Left ventricle myocardium inferior (tissue), 1 donor: ENCODE measurements at regions not wholly inside any gene's neighbourhood (a gene's known extent, or its start where the extent isn't known, plus 50 kb on each side); places are given as distances from the start of the nearest gene placed in this dataset.
"Not testable (repeated sequence)": the region's sequence is repeated elsewhere in the genome, so short reads cannot be mapped to it uniquely, and the experiment has no call there.

ENCODE experiments used
- DNase-seq: peaks from one replicate; pipeline ENCODE4 v3.0.0-alpha.2; 2020
- H3K27ac ChIP-seq: fragments of 200-600 bp; replicated peaks from 2 replicates; pipeline ENCODE4 v1.8.0; 2021
- H3K27me3 ChIP-seq: fragments of 200-600 bp; 2 replicates; pipeline ENCODE4 v1.8.0; 2021; ENCODE audit warnings: low read depth
- H3K36me3 ChIP-seq: fragments of 200-600 bp; 2 replicates; pipeline ENCODE4 v1.8.0; 2021
- H3K4me1 ChIP-seq: fragments of 200-600 bp; 2 replicates; pipeline ENCODE4 v1.8.0; 2021
- H3K4me3 ChIP-seq: fragments of 200-600 bp; 2 replicates; pipeline ENCODE4 v1.8.0; 2021; ENCODE audit warnings: mild to moderate bottlenecking, moderate library complexity
- H3K9me3 ChIP-seq: fragments of 200-600 bp; replicated peaks from 2 replicates; pipeline ENCODE4 v1.8.0; 2021
- intact Hi-C: fragments of 100-400 bp; cut with micrococcal nuclease; formaldehyde crosslinking; loops from one replicate; pipeline ENCODE4 v1.11.0; 2022
- TF ChIP-seq, protein P1 (sequence below): fragments of 200-600 bp; IDR thresholded peaks from 2 replicates; pipeline ENCODE4 v1.8.0; 2021; ENCODE audit warnings: antibody characterized with exemption, mild to moderate bottlenecking, borderline replicate concordance
- donor health status: DM: no; HTN: yes; CAD: no; lungs with severe emphysema.

GRCh38 chr12:88896958-88897357 lies 316.7 kb upstream of the KITLG start:
- no peak for DNase-seq
- Histone ChIP-seq H3K27ac (peak overlapping the region; percentile 77), H3K4me1 (peaks cover 18% of the 10 kb centered on the region), H3K4me3 (no peak overlapping the region), H3K27me3 (no peaks in the 10 kb centered on the region), H3K9me3 (no peaks in the 10 kb centered on the region), H3K36me3 (no peaks in the 10 kb centered on the region)
- intact Hi-C loops = no loop called here
- TF ChIP-seq, protein P1, sequence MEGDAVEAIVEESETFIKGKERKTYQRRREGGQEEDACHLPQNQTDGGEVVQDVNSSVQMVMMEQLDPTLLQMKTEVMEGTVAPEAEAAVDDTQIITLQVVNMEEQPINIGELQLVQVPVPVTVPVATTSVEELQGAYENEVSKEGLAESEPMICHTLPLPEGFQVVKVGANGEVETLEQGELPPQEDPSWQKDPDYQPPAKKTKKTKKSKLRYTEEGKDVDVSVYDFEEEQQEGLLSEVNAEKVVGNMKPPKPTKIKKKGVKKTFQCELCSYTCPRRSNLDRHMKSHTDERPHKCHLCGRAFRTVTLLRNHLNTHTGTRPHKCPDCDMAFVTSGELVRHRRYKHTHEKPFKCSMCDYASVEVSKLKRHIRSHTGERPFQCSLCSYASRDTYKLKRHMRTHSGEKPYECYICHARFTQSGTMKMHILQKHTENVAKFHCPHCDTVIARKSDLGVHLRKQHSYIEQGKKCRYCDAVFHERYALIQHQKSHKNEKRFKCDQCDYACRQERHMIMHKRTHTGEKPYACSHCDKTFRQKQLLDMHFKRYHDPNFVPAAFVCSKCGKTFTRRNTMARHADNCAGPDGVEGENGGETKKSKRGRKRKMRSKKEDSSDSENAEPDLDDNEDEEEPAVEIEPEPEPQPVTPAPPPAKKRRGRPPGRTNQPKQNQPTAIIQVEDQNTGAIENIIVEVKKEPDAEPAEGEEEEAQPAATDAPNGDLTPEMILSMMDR = no peak

- Histone ChIP-seq H3K27me3 (no peaks in the 10 kb centered on the region), H3K36me3 (no peaks in the 10 kb centered on the region), H3K27ac (no peak overlapping the region), H3K9me3 (no peaks in the 10 kb centered on the region), H3K4me1 (peaks cover 18% of the 10 kb centered on the region), H3K4me3 (no peak overlapping the region)
- no peak for DNase-seq
- TF ChIP-seq, protein P1 = no peak
- intact Hi-C loops = no loop called here
These were observed 315.4 kb upstream of the KITLG start for GRCh38 chr12:88895634-88896033.

DNA sequence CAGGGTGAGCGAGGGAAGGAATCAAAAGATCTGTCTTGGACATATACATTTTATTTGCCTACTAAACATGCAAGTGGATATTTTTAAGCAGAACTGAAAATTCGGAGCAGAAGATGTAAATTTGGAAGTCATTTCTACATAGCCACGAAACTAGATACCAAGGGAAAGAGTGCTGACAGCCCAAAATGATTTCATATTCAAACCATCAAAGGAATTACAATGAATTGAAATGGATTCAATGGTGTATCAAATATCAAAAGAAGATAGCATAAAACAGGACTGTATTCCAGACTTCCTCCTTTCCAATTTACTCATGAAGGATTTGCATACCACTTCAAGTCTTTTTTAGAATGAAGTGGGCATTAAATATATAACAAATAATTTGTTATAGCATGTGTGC lies 313.5 kb upstream of the KITLG start:
- TF ChIP-seq, protein P1 = no peak
- H3K36me3 ChIP-seq = no peaks in the 10 kb centered on the region
- H3K27ac ChIP-seq = no peak overlapping the region
- DNase-seq = no peak
- H3K4me3 ChIP-seq = no peak overlapping the region
- intact Hi-C loops = no loop called here
- H3K9me3 ChIP-seq = no peaks in the 10 kb centered on the region
- no peaks in the 10 kb centered on the region for H3K27me3 ChIP-seq
- peaks cover 17% of the 10 kb centered on the region for H3K4me1 ChIP-seq

- intact Hi-C loops, H3K27ac ChIP-seq, H3K36me3 ChIP-seq, H3K27me3 ChIP-seq, DNase-seq, H3K4me3 ChIP-seq, H3K4me1 ChIP-seq, H3K9me3 ChIP-seq: not testable (repeated sequence)
These were observed 311.2 kb upstream of the KITLG start for GRCh38 chr12:88891434-88891833.

DNA sequence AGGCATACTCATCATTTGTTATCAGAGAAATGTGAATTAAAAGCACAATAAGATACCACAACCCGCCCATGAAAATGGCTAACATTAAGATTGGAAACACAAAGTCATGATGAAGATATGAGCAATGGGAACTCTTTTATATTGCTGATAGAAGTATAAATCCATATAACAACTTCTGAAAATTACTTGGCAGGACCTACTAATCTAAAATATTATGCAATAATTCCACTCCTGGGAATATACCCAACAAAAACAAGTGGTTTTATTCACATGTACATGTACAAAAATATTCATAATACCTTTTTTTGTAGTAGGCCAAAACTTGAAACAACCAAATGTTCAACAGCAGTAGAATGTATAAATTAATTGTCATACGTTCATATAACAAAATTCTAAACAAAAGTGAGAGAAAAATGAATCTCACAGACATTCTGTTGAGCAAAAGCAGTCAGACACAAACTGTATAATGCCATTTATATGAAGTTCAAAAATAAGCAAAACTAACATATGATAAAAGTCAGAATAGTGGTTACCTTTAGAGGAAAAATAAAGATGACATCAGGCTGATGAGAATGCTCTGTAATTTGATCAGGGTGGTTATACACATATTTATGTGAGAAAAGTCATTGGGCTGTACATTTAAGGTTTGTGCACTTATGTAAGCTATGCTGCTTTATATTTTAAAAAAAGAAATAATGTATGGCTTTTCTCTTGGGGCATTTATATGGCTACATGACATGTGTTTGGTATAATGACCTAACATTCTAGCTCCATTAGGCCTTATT lies 309.2 kb upstream of the KITLG start:
- no peak overlapping the region for H3K27ac ChIP-seq
- no peaks in the 10 kb centered on the region for H3K4me1 ChIP-seq
- no peak for DNase-seq
- intact Hi-C loops = no loop called here
- no peak overlapping the region for H3K4me3 ChIP-seq
- no peaks in the 10 kb centered on the region for H3K36me3 ChIP-seq
- no peaks in the 10 kb centered on the region for H3K27me3 ChIP-seq
- TF ChIP-seq, protein P1 = no peak
- no peaks in the 10 kb centered on the region for H3K9me3 ChIP-seq

DNA sequence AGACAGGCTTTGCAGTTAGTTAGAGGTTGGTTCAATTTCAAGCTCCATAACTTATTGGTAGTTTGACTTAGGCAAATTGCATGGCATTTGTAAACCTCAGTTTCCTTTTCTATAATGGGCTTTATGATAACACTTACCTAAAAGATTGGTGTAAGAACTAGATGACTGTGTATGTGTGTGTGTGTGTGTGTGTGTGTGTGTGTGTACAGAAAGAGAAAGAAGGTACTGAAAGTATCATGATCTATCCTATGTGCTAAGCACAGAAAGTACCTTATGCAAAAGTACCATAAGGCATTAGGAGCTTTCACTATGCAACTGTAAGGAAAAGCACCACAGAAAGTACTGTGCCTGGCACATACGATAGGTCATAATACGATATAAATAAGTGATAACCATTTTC lies 304.3 kb upstream of the KITLG start:
- no peaks in the 10 kb centered on the region for H3K27me3 ChIP-seq
- H3K4me3 ChIP-seq = no peak overlapping the region
- no peak overlapping the region for H3K27ac ChIP-seq
- no peaks in the 10 kb centered on the region for H3K4me1 ChIP-seq
- H3K9me3 ChIP-seq = no peaks in the 10 kb centered on the region
- intact Hi-C loops = no loop called here
- no peak for DNase-seq
- TF ChIP-seq, protein P1 = no peak
- H3K36me3 ChIP-seq = no peaks in the 10 kb centered on the region
